SIG-M5 treated with dmso at 0.1 percent for 504 hours (cell line): ENCODE measurements at regions not wholly inside any gene's neighbourhood (a gene's known extent, or its start where the extent isn't known, plus 50 kb on each side); places are given as distances from the start of the nearest gene placed in this dataset.
"Not testable (repeated sequence)": the region's sequence is repeated elsewhere in the genome, so short reads cannot be mapped to it uniquely, and the experiment has no call there.

Source experiments
- DNase-seq: peaks from one replicate; lab custom pipeline; 2025; ENCODE audit not compliant: unreplicated experiment; lab: John Stamatoyannopoulos, UW

GRCh38 chr6:125423047-125423446, 121.3 kb upstream of the HDDC2 start:
- DNase-seq, result no peak

- DNase-seq, result no peak
Measured at GRCh38 chr6:125431971-125432370, 130.2 kb upstream of the HDDC2 start.

- DNase-seq, result no peak
Measured at GRCh38 chr6:125432963-125433362, 131.2 kb upstream of the HDDC2 start.

DNA sequence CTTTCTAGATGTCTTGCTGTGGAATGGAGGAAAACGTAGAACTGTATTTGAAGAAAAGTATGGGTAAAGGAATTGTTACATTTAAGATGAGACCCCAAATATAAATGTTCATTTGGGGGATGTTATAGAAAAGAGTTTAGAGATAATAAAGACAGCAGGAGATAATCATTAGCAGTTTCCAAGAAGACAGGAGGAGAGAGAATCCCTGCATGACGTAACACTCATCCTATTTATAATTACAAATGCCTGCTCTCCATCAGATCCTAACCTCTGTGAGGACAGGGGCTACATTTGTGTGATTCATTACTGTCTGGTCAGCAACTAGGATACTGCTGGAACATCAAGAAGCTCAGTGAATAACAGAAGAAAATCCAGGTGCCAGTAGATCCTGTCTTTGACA, 133.0 kb upstream of the HDDC2 start:
- DNase-seq, result no peak

- DNase-seq, result no peak
Measured at GRCh38 chr6:125439512-125439911, 137.7 kb upstream of the HDDC2 start.

- DNase-seq, result no peak
Measured at GRCh38 chr6:125444006-125444923, 142.5 kb upstream of the HDDC2 start.

DNA sequence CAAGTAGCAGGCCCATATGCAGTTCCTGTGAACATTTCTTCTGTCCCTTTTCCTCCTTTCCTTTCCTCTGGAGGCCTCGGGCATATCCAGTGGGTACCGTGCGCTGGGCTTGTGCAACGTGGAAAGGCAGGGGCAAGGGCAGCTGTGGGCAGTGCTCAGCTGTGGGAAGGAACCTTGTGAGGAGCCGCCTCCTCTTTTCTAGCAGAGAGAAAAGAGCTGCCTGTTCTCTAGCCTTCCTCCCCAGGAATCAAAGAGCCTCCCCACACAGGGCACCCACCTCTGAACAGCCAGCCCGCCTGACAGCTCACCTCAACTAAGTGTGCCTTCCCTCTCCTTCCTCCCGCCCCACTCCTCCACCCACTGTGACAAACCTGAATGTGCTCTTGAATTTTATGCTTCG, 143.3 kb upstream of the HDDC2 start:
- no peak for DNase-seq

- DNase-seq, result no peak
Measured at GRCh38 chr6:125446011-125446410, 144.2 kb upstream of the HDDC2 start.

GRCh38 chr6:125451750-125452149, 150.0 kb upstream of the HDDC2 start:
- DNase-seq, result no peak

GRCh38 chr6:125453516-125453915, 151.7 kb upstream of the HDDC2 start:
- DNase-seq, result no peak

GRCh38 chr6:125454351-125454750, 152.6 kb upstream of the HDDC2 start:
- DNase-seq, result no peak

GRCh38 chr6:125458493-125458892, 156.7 kb upstream of the HDDC2 start:
- DNase-seq, result not testable (repeated sequence)

- not testable (repeated sequence) for DNase-seq
Measured at GRCh38 chr6:125465332-125465731, 163.6 kb upstream of the HDDC2 start.

GRCh38 chr6:125469915-125470314, 168.1 kb upstream of the HDDC2 start:
- DNase-seq, result no peak

- no peak for DNase-seq
Measured at GRCh38 chr6:125471667-125472066, 169.9 kb upstream of the HDDC2 start.

DNA sequence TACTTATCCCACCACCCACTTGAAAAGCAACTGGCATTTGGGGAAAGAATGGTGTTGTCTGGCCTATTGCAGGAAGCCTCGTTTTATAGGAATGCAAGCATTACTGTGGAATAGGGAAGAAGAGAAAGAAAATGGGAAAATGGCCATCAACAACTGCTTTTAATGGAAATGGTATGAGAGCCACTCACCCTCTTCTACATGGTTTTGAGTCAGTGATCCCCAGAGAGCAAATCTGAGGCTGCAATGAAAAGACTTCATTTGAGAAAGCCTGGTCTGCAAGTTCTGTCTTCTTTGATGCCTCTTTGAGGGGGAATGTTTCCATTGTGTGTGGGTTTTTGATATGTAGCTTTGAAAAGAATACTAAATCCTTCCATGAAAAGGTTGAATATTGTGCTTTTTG, 172.3 kb upstream of the HDDC2 start:
- no peak for DNase-seq

DNA sequence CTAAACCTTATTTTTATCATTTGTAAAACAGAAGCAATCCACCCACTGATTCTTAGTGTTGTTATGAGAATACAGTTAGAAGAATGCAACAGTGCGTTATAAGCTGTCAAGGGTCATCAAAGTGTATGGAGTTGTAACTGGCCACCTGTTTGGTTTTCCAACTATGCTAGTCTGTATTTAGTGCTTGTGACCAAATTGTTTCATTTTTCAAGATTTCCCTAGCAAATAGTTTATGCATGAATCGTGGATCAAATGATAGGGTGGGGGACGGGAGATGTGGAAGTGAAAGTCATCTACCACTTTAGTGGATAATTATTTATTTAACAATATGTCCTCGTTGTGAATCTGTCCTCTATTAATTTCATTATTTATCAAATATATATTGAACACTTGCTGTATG, 175.4 kb upstream of the HDDC2 start:
- no peak for DNase-seq

DNA sequence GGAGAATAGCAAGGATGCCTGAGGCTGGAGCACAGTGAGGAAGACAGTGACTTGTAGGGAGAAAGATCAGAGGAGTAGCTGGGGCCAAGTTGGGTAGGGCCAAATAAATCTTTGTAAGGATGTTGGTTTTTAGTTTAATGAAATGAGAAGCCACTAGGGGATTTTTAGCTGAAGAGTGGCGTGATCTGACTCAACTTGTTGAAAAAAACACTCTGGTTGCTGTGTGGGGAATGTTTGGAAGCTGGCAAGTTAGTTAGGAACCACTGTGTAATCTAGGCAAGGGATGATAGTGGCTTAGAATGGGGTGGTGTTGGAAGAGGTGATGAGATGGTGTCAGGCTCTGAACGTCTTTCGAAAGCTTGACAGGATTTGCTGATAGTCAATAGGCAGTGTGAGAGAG, 176.1 kb upstream of the HDDC2 start:
- no peak for DNase-seq

DNA sequence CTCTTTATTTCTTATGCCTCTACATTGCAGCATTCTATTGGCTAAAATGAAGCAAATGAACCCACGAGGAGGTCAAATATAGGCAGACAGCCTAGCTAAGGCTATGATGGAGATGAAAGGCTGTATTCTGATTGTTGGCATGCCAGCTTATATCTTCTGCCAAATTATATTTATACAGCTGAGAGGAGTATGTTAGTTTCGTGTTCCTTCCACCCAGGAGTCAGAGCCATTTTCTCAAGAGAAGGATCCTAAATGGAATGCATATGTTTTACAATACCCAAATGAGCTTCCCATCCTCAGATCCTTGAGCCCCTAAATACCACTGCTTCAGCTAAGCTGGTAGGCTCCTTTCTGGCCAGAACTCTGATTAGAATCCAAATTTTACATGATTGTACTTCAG, 178.4 kb upstream of the HDDC2 start:
- no peak for DNase-seq

- no peak for DNase-seq
Measured at GRCh38 chr6:125480571-125480970, 178.8 kb upstream of the HDDC2 start.

DNA sequence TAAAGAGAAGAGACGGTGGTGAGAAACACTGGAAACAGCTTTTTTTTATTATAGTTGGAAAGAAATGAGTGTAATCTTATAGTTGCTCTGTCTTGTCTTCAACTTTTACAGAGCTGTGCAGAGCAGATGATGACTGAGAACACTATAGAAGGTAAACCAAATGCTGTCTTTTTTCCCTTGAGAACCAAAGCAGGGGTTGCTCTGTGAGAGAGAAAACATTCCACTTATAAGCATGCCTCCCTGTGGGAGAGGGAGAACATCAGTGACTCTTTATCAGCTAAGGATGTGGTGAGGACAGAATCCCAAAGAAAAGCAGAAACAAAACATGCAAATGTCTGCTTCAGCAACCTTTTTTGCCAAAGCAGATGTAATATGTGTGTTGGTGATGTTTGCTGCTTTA, 179.3 kb upstream of the HDDC2 start:
- DNase-seq, result no peak

- no peak for DNase-seq
Measured at GRCh38 chr6:125485757-125486156, 184.0 kb upstream of the HDDC2 start.

GRCh38 chr6:125486881-125487280, 185.1 kb upstream of the HDDC2 start:
- DNase-seq, result no peak
